Right atrium auricular region (tissue), 2 donors: ENCODE measurements at regions not wholly inside any gene's neighbourhood (a gene's known extent, or its start where the extent isn't known, plus 50 kb on each side); places are given as distances from the start of the nearest gene placed in this dataset.

ENCODE experiments used
- DNase-seq: peaks from one replicate; pipeline ENCODE4 v3.0.0-alpha.2; 2019; ENCODE audit warnings: low spot score
- H3K27ac ChIP-seq, 2 donors: fragments of 200-600 bp; sonication (generic); 1 replicate in 1 of 2; 2 replicates in 1 of 2; pipeline ENCODE4 v1.5.1; 2016 to 2019
- H3K27me3 ChIP-seq, 2 donors: fragments of 200-600 bp; sonication (generic); one replicate each; pipeline versions ENCODE4 v1.5.1 to v1.6.0; 2017 to 2019
- H3K36me3 ChIP-seq: fragments of 200-600 bp; sonication (generic); one replicate; pipeline ENCODE4 v1.5.1; 2016
- H3K4me1 ChIP-seq, 2 donors: fragments of 200-600 bp; sonication (generic); one replicate each; pipeline versions ENCODE4 v1.5.1 to v1.6.0; 2017 to 2019
- H3K4me3 ChIP-seq, 2 donors: fragments of 200-600 bp; sonication (generic); 1 replicate in 1 of 2; 2 replicates in 1 of 2; pipeline ENCODE4 v1.5.1; 2017 to 2019; ENCODE audit warnings: mild to moderate bottlenecking in 1 of 2, moderate library complexity in 1 of 2
- H3K9me3 ChIP-seq, 2 donors: fragments of 200-600 bp; sonication (generic); one replicate each; pipeline ENCODE4 v1.5.1; 2019
- CTCF ChIP-seq, 2 donors: fragments of 200-600 bp; sonication (generic); IDR thresholded peaks; one replicate each; pipeline ENCODE4 v1.5.1; 2019; ENCODE audit warnings: antibody characterized with exemption in 2 of 2

DNA sequence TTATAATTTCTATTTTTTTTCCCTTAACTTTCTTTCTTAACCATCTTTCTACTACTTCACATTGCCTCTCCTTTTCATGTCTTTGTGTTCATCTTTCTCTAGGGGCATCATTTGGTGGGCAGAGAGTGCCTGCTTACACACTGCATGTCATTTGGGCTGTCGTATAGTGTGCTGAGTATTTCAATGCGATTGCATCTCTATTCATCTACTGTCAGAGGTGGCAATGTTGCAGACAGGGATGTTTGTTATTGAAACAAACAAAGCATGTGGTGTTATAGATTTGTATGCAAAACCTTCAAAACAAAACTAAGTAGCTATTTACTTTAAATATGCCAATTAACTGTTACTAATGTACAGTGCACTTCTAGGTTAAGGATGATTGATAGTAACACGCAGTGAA is 141.1 kb upstream of the MEF2C start:
- H3K9me3 ChIP-seq: no peaks in the 10 kb centered on the region

DNA sequence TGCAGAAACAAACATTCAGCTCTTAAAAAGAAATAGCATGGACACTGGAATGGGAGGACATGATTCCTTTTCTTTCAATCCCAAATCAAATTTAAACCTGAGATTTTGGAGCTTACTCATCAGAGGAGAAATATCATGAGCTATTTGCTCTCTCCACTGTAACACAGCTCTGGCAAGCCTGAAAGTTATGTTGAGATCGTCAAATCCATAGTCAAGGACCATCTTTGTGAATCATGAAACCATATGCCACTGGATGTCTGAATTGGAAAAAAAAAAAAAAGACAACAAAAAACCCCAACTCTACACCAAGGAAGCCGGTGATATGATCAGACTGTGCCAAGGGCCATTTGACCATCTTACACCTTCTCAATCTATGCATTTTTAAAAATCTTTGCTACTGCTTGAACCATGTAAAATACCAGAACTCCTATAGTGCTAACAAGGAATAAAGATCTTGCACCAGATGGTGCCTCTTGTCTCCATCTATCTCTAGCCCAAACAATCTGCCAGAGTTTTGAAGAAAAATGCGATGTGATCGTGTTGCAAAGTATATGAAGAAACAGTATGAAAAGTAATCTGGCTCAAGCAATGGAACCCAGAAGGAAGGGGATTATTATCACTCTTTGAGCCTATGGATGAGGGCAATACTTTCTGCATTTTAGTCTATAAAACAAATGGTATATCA is 138.1 kb upstream of the MEF2C start:
- H3K27me3 ChIP-seq: no peaks in the 10 kb centered on the region
- peaks cover 0 to 5% of the 10 kb centered on the region in 2 donors for H3K4me1 ChIP-seq
- no peak for DNase-seq
- H3K4me3 ChIP-seq: no peak overlapping the region
- H3K9me3 ChIP-seq: no peaks in the 10 kb centered on the region
- no peak for TF ChIP-seq CTCF (IDR thresholded peaks at IDR 0.05)
- no peak overlapping the region for H3K27ac ChIP-seq
- H3K36me3 ChIP-seq: no peaks in the 10 kb centered on the region

More for the DNA sequence above, 141.1 kb upstream of the MEF2C start:
- no peaks in the 10 kb centered on the region for H3K4me1 ChIP-seq
- no peak for DNase-seq
- H3K27ac ChIP-seq: no peak overlapping the region
- no peaks in the 10 kb centered on the region for H3K27me3 ChIP-seq
- no peak overlapping the region for H3K4me3 ChIP-seq
- no peak for TF ChIP-seq CTCF (IDR thresholded peaks at IDR 0.05)
- H3K36me3 ChIP-seq: no peaks in the 10 kb centered on the region

DNA sequence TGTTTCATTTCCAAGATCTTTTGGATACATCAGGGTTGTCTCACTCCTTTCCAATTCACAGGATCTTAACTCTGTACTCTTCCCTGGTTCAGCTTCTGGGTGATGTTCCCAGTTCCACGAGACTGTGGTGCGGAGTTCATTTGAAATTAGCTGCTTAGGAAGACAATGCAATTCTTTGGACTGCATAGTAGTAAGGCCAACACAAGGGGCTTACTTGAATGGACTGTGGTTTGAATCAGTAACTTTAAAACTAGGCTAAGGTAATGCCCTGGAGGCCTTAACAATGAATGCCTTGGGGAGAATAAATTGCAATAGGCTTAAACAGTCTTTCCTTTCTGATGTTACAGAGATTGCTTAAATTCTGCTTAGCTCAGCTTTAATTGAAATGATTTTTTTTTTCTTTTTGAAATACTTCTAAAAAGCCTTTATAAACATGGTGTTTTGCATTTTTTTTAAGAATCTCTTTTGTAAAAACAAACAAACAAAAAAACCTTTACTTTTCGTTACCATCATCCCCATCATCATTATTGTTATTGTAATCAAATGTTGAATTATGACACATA is 133.8 kb upstream of the MEF2C start:
- Histone ChIP-seq H3K36me3 (no peaks in the 10 kb centered on the region), H3K27me3 (no peaks in the 10 kb centered on the region), H3K4me3 (no peak overlapping the region), H3K4me1 (peaks cover 0 to 5% of the 10 kb centered on the region in 2 donors), H3K9me3 (no peaks in the 10 kb centered on the region), H3K27ac (no peak overlapping the region)
- TF ChIP-seq CTCF (IDR thresholded peaks at IDR 0.05): no peak
- DNase-seq: no peak

DNA sequence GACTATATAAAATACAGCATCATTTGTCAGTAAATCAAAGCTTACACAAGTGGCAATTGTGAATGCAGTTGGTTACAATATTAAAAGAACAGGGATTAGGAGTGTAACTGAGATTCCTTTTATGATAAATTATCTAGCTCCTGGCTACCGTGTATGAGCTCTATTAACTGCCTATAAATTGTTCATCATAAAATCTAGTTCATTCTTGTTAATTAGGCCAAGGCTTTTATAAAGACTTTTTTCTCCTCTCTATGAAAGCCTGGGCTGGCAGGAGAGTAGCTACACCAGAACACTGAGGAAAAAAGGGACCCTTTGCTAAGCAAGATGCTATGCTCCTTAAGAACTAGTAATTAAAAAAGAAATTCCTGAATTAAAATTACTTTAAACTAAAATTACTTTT is 132.4 kb upstream of the MEF2C start:
- Histone ChIP-seq H3K9me3 (no peaks in the 10 kb centered on the region), H3K36me3 (no peaks in the 10 kb centered on the region), H3K4me1 (peaks cover 0 to 5% of the 10 kb centered on the region in 2 donors), H3K27me3 (no peaks in the 10 kb centered on the region), H3K4me3 (no peak overlapping the region), H3K27ac (no peak overlapping the region)
- no peak for TF ChIP-seq CTCF (IDR thresholded peaks at IDR 0.05)
- DNase-seq: no peak

DNA sequence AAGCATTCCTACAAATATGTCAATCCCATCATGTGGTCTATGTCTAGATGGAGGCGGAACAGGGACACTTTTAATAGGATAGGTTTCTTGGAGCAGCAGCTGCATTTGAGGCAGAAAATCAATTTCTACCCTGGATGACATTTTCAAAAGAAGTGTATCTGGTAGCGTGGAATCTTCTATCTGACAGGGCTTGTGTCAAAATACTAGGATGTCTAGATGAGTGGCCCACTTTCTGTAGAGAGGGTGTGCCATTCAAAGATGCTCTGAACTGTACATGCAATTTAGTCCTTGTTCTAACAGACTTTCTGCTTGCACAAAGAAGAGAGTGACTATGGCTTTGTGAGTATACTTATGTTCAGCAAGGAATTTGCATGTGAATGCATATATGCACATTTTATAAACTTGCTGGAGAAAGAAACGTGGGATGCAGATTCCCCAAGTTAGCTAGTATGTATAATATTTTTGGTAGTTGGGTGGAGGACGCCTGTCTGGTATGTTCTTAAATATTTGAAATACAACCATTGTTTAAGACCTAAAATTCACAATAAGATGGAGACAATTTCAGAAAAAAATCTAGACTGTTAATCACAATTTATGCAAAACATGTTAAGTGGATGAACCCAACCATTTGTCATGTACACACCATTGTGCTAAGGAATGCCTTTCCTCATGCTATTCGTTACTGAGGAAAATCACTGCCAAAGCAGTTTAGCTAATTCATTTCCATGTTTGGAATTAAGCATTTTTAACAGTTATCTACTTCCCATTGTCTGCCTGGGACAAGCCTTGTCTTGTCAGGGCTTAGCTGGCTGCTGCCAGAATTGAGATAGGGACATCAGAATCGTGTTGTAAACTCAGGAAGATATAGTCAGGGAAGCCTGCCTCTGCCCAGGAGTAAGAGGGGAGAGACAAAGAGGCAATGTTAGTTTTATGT is 129.1 kb upstream of the MEF2C start:
- H3K36me3 ChIP-seq: no peaks in the 10 kb centered on the region

More for the DNA sequence above, 129.1 kb upstream of the MEF2C start:
- Histone ChIP-seq H3K4me3 (no peak overlapping the region), H3K4me1 (peaks cover 0 to 5% of the 10 kb centered on the region in 2 donors), H3K27ac (no peak overlapping the region), H3K9me3 (no peaks in the 10 kb centered on the region), H3K27me3 (no peaks in the 10 kb centered on the region)
- DNase-seq: no peak
- no peak for TF ChIP-seq CTCF (IDR thresholded peaks at IDR 0.05)
